ENCODE measurements at regions not wholly inside any gene's neighbourhood (a gene's known extent, or its start where the extent isn't known, plus 50 kb on each side); places are given as distances from the start of the nearest gene placed in this dataset.

DNA sequence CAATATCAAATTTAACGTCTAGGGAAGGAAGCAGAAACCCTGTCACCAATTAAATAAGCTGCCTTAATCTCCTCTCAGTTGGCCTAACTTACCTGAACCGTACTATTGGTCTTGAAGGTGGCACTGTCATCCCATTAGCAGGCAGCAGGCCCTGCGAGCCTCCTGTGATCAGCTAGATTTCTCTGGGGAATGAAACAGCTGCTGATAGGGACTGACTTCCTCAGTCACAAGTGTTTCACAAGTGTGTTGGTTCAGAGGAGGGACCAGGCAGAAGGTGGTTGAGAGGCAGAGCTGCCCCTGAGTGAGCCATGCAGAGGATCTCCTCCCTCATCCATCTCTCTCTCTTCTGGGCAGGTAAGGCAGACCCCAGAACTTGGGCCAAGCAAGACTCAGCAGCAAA lies 166.8 kb downstream of the DAD1 start:
- no peaks in the 10 kb centered on the region for H3K79me2 ChIP-seq (ENCODE audit: insufficient read depth, low read length)
- TF ChIP-seq EZH2phosphoT487 (IDR thresholded peaks at IDR 0.05; ENCODE audit: borderline replicate concordance) (no peak), RAD21 (IDR thresholded peaks at IDR 0.05; ENCODE audit: low read depth) (no peak), SRF (IDR thresholded peaks at IDR 0.05; ENCODE audit: low read depth) (no peak), EGR1 (IDR thresholded peaks at IDR 0.05; ENCODE audit: low read depth) (no peak), FOSL1 (IDR thresholded peaks at IDR 0.05; ENCODE audit: low read depth) (no peak), MAX (IDR thresholded peaks at IDR 0.05) (no peak), TCF7L2 (IDR thresholded peaks at IDR 0.05; ENCODE audit: borderline replicate concordance, extremely low read depth, insufficient read depth, insufficient read length) (no peak), CBX3 (IDR thresholded peaks at IDR 0.05; ENCODE audit: low read depth) (no peak), POLR2AphosphoS5 (IDR thresholded peaks at IDR 0.05; ENCODE audit: low read depth, low read length) (no peak), SIN3A (IDR thresholded peaks at IDR 0.05; ENCODE audit: low read depth) (no peak), YY1 (IDR thresholded peaks at IDR 0.05; ENCODE audit: extremely low read depth, insufficient replicate concordance, low read depth, low read length) (no peak), ZFX (IDR thresholded peaks at IDR 0.05) (no peak), SP1 (IDR thresholded peaks at IDR 0.05; ENCODE audit: low read depth) (no peak), CTCF (IDR thresholded peaks at IDR 0.05 in 2 of 3, conservative IDR thresholded peaks at IDR 0.05 in 1 of 3; ENCODE audit: borderline replicate concordance in 1 of 3, insufficient read depth in 1 of 3, low read depth in 2 of 3, low read length in 2 of 3) (no peak), ELF1 (IDR thresholded peaks at IDR 0.05; ENCODE audit: borderline replicate concordance, low read depth) (no peak), EZH2 (IDR thresholded peaks at IDR 0.05) (no peak), CEBPB (IDR thresholded peaks at IDR 0.05; ENCODE audit: low read depth) (no peak)
- TF ChIP-seq, protein P1, sequence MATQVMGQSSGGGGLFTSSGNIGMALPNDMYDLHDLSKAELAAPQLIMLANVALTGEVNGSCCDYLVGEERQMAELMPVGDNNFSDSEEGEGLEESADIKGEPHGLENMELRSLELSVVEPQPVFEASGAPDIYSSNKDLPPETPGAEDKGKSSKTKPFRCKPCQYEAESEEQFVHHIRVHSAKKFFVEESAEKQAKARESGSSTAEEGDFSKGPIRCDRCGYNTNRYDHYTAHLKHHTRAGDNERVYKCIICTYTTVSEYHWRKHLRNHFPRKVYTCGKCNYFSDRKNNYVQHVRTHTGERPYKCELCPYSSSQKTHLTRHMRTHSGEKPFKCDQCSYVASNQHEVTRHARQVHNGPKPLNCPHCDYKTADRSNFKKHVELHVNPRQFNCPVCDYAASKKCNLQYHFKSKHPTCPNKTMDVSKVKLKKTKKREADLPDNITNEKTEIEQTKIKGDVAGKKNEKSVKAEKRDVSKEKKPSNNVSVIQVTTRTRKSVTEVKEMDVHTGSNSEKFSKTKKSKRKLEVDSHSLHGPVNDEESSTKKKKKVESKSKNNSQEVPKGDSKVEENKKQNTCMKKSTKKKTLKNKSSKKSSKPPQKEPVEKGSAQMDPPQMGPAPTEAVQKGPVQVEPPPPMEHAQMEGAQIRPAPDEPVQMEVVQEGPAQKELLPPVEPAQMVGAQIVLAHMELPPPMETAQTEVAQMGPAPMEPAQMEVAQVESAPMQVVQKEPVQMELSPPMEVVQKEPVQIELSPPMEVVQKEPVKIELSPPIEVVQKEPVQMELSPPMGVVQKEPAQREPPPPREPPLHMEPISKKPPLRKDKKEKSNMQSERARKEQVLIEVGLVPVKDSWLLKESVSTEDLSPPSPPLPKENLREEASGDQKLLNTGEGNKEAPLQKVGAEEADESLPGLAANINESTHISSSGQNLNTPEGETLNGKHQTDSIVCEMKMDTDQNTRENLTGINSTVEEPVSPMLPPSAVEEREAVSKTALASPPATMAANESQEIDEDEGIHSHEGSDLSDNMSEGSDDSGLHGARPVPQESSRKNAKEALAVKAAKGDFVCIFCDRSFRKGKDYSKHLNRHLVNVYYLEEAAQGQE (IDR thresholded peaks at IDR 0.05; ENCODE audit: low read depth) = no peak
- TF ChIP-seq, protein P2, sequence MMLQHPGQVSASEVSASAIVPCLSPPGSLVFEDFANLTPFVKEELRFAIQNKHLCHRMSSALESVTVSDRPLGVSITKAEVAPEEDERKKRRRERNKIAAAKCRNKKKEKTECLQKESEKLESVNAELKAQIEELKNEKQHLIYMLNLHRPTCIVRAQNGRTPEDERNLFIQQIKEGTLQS (IDR thresholded peaks at IDR 0.05) = no peak
- ChIA-PET CTCF (no interaction called here), POLR2A (no interaction called here), RAD21 (ENCODE audit: low non-redundant PET in 1 of 2, low total read pairs in 2 of 2, uncharacterized antibody in 2 of 2, unreplicated experiment in 2 of 2) (no interaction called here)
- H3K27me3 ChIP-seq (ENCODE audit: insufficient read depth, low read length) = peaks cover 52% of the 10 kb centered on the region
- ATAC-seq = no peak
- H3K9ac ChIP-seq (ENCODE audit: low read length) = no peak overlapping the region
- BruUV-seq (replicated peaks) = no TSS peak
- DNase-seq (ENCODE audit: low read depth, low spot score) = no peak
- H3K9me2 ChIP-seq (ENCODE audit: insufficient read depth) = no peaks in the 10 kb centered on the region
- H3K9me3 ChIP-seq (ENCODE audit: control insufficient read depth in 1 of 2, insufficient read depth in 1 of 2, low read depth in 1 of 2, low read length in 2 of 2) = no peaks in the 10 kb centered on the region
- no peak overlapping the region for H3K4me2 ChIP-seq (ENCODE audit: low read length)
- H4K20me1 ChIP-seq (ENCODE audit: insufficient read depth) = no peaks in the 10 kb centered on the region
- no peaks in the 10 kb centered on the region for H3K36me3 ChIP-seq (ENCODE audit: control insufficient read depth in 1 of 2, insufficient read depth in 2 of 2, low read length in 2 of 2)
- H2AFZ ChIP-seq (ENCODE audit: low read depth, low read length, poor library complexity, severe bottlenecking) = no peak overlapping the region
- intact Hi-C loops (cut with micrococcal nuclease) = no loop called here
- no peaks in the 10 kb centered on the region for H3K4me1 ChIP-seq (ENCODE audit: control insufficient read depth in 1 of 2, insufficient read depth in 2 of 2, low read length in 2 of 2)
- H3K4me3 ChIP-seq (replicated peaks in 1 of 2; ENCODE audit: low read depth in 1 of 2, low read length in 2 of 2) = no peak overlapping the region
- H3K27ac ChIP-seq (ENCODE audit: low read depth, low read length) = no peak overlapping the region
